ENCODE measurements at regions not wholly inside any gene's neighbourhood (a gene's known extent, or its start where the extent isn't known, plus 50 kb on each side); places are given as distances from the start of the nearest gene placed in this dataset.

DNA sequence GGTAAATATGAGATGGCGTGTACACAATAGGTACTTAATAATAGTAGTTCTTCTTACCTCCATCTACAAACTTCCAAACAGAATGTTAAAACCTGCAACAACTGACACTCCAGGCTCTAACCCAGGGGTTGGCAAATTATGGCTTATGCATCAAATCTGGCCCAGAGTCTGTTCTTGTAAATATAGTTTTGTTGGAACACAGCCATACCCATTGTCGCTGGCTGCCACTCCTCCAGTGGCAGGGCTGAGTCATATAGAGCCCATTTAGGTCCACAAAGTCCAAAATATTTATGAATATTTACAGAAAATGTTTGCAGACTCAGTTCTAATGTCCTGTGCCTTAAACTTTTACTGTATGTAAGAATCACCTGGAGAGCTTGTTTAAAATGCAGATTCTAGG lies 69.9 kb upstream of the BTBD3 start:
- DNase-seq, result no peak
- no peak overlapping the region for H3K27ac ChIP-seq
- TF ChIP-seq, protein P1, sequence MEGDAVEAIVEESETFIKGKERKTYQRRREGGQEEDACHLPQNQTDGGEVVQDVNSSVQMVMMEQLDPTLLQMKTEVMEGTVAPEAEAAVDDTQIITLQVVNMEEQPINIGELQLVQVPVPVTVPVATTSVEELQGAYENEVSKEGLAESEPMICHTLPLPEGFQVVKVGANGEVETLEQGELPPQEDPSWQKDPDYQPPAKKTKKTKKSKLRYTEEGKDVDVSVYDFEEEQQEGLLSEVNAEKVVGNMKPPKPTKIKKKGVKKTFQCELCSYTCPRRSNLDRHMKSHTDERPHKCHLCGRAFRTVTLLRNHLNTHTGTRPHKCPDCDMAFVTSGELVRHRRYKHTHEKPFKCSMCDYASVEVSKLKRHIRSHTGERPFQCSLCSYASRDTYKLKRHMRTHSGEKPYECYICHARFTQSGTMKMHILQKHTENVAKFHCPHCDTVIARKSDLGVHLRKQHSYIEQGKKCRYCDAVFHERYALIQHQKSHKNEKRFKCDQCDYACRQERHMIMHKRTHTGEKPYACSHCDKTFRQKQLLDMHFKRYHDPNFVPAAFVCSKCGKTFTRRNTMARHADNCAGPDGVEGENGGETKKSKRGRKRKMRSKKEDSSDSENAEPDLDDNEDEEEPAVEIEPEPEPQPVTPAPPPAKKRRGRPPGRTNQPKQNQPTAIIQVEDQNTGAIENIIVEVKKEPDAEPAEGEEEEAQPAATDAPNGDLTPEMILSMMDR (IDR thresholded peaks at IDR 0.05), result no peak
- no peak for TF ChIP-seq POLR2A (IDR thresholded peaks at IDR 0.05)
- H3K36me3 ChIP-seq, result no peaks in the 10 kb centered on the region
- H3K4me1 ChIP-seq, result no peaks in the 10 kb centered on the region
- H3K9me3 ChIP-seq, result no peaks in the 10 kb centered on the region
- no peak overlapping the region for H3K4me3 ChIP-seq
- H3K27me3 ChIP-seq, result no peaks in the 10 kb centered on the region

DNA sequence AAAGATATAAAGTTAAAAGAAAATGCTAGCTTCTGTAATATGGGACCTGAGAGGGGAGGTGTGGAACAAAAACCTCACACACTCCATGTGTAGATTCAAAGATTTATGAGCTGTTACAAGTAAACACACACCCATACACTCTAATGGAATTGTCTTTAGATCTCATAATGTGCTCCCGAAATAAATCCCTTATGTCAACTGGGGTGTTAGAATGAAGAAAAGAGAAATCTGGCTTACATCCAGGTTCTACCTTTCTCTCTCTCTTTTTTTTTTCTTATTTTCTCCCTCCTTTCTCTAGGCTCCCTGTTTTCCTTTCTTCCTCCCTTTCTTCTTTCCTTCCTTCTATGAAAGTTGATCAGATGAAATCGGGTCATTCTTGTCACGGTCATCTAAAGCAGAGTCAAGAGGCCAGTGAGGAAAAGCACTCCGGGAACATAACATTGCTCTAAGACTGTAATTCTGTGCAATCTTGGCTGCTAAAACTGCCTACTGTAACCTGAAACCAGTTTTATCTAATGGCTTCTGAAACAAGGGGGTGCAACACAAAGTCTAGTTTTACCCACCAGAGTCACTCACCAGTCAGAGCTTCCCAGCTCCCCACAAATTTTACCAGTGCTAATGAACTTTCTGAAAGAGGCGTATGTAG lies 68.3 kb upstream of the BTBD3 start:
- Histone ChIP-seq H3K27ac (no peak overlapping the region), H3K36me3 (no peaks in the 10 kb centered on the region), H3K9me3 (no peaks in the 10 kb centered on the region), H3K4me3 (no peak overlapping the region), H3K4me1 (no peaks in the 10 kb centered on the region), H3K27me3 (no peaks in the 10 kb centered on the region)
- TF ChIP-seq POLR2A (IDR thresholded peaks at IDR 0.05), result no peak
- TF ChIP-seq, protein P1 (IDR thresholded peaks at IDR 0.05), result no peak
- no peak for DNase-seq

DNA sequence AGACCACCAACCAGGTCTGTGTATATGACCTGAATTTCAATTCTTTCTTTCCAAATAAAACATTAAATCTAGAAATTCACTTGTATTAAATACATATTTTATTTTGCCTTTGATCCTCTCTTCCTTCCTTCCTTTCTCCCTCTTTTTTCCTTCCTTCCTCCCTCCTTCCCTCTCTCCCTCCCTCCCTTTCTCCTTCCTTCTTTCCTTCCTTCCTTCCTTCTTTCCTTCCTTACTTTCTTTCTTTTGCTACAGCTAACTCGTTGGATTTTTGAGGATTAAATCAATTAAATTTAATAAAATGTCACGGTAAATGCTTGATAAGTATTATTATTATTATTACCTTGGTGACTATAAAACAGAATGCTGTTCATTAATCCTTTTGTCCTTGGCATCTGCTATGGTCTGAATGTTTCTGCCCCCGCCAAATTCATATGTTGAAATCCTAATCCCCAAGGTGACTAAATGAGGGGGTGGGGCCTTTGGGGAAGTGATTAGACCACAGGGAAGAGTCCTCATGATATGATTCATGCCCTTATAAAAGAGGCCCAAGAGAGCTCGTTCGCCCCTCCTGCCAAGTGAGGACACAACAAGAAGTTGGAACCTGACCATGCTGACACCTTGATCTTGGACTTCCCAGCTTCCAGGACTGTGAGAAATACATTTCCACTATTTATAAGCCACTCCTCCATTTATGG lies 67.6 kb upstream of the BTBD3 start:
- DNase-seq, result no peak
- H3K27me3 ChIP-seq, result no peaks in the 10 kb centered on the region
- no peak overlapping the region for H3K27ac ChIP-seq
- H3K36me3 ChIP-seq, result no peaks in the 10 kb centered on the region
- no peak for TF ChIP-seq POLR2A (IDR thresholded peaks at IDR 0.05)
- TF ChIP-seq, protein P1 (IDR thresholded peaks at IDR 0.05), result no peak
- no peaks in the 10 kb centered on the region for H3K4me1 ChIP-seq
- no peak overlapping the region for H3K4me3 ChIP-seq
- H3K9me3 ChIP-seq, result no peaks in the 10 kb centered on the region

DNA sequence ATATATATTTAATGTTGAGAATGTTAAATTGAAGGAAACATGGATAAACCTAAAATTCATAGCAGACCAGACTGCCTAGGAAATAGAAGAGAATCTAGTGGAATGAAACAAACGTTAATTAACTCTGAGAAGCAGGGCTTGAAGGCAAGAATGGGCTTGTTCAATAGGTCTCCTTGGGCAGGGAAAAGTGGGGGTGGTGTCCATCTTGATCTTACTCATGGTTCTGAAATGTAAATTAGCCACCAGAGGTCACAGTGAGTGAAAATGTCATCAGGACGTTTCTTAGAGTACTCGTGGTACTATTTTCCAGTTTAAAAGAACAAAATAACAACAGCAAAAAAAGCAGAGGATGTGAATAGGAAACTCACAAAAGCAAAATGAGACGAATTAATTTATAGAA lies 66.8 kb upstream of the BTBD3 start:
- no peak for DNase-seq
- TF ChIP-seq POLR2A (IDR thresholded peaks at IDR 0.05), result no peak
- TF ChIP-seq, protein P1 (IDR thresholded peaks at IDR 0.05), result no peak
- Histone ChIP-seq H3K27ac (no peak overlapping the region), H3K36me3 (no peaks in the 10 kb centered on the region), H3K4me3 (no peak overlapping the region), H3K27me3 (no peaks in the 10 kb centered on the region), H3K4me1 (no peaks in the 10 kb centered on the region), H3K9me3 (no peaks in the 10 kb centered on the region)

DNA sequence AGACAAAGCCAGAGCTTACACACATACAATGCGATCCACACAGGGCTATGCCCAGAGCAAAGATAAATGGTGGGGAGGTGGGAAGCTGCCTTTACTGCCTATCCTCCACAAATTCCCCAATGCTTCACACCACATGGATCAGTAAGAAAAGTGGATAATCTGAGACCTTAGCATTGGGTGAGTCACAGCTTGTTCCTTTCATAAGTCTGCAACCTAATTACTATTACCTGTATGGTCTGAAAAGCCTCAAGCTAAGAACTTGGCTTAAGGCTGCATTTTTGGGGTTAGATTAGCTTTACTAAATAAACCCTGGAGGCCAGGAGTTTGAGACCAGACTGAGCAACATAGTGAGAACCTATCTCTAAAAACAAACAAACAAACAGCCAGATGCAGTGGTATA lies 66.0 kb upstream of the BTBD3 start:
- TF ChIP-seq POLR2A (IDR thresholded peaks at IDR 0.05), result no peak
- TF ChIP-seq, protein P1 (IDR thresholded peaks at IDR 0.05), result no peak
- H3K9me3 ChIP-seq, result no peaks in the 10 kb centered on the region

More for the DNA sequence above, 66.0 kb upstream of the BTBD3 start:
- Histone ChIP-seq H3K4me1 (no peaks in the 10 kb centered on the region), H3K27ac (no peak overlapping the region), H3K36me3 (no peaks in the 10 kb centered on the region), H3K4me3 (no peak overlapping the region), H3K27me3 (no peaks in the 10 kb centered on the region)
- DNase-seq, result no peak

All from Peyer's patch (tissue), 4 donors.